HFF-Myc (cell line): ENCODE measurements at regions not wholly inside any gene's neighbourhood (a gene's known extent, or its start where the extent isn't known, plus 50 kb on each side); places are given as distances from the start of the nearest gene placed in this dataset.

ENCODE experiments used
- DNase-seq: peaks from one replicate; pipeline ENCODE4 v3.0.0-alpha.2; 2011; ENCODE audit warnings: low read depth; ENCODE audit errors: extremely low read depth
- H3K4me3 ChIP-seq: replicated peaks from 2 replicates; pipeline ENCODE4 v1.5.1; 2011; ENCODE audit warnings: low read depth, mild to moderate bottlenecking, control low read depth, low read length
- CTCF ChIP-seq: IDR thresholded peaks from 2 replicates; pipeline ENCODE4 v1.5.1; 2012; ENCODE audit warnings: mild to moderate bottlenecking, low read depth, low read length, control low read depth; ENCODE audit errors: missing control alignments

GRCh38 chr5:7208938-7209337, 187.0 kb upstream of the ADCY2 start:
- no peak for DNase-seq
- no peak for TF ChIP-seq CTCF
- H3K4me3 ChIP-seq = no peak overlapping the region

- DNase-seq = no peak
- no peak for TF ChIP-seq CTCF
- H3K4me3 ChIP-seq = no peak overlapping the region
These were observed 186.3 kb upstream of the ADCY2 start for GRCh38 chr5:7209658-7210057.

GRCh38 chr5:7210549-7210948, 185.4 kb upstream of the ADCY2 start:
- no peak for TF ChIP-seq CTCF
- no peak overlapping the region for H3K4me3 ChIP-seq
- no peak for DNase-seq

- no peak for TF ChIP-seq CTCF
- no peak for DNase-seq
- no peak overlapping the region for H3K4me3 ChIP-seq
These were observed 182.4 kb upstream of the ADCY2 start for GRCh38 chr5:7213525-7213924.

- no peak for DNase-seq
- no peak for TF ChIP-seq CTCF
- no peak overlapping the region for H3K4me3 ChIP-seq
These were observed 181.0 kb upstream of the ADCY2 start for GRCh38 chr5:7214906-7215416.

- TF ChIP-seq CTCF = no peak
- no peak overlapping the region for H3K4me3 ChIP-seq
- no peak for DNase-seq
These were observed 177.8 kb upstream of the ADCY2 start for GRCh38 chr5:7218141-7218540.

- no peak overlapping the region for H3K4me3 ChIP-seq
- no peak for DNase-seq
- TF ChIP-seq CTCF = no peak
These were observed 175.8 kb upstream of the ADCY2 start for GRCh38 chr5:7220156-7220555.
